Activated naive CD4-positive, alpha-beta T cell treated with anti-CD3 and anti-CD28 coated beads, Interleukin-2, amount 50 U/mL, for 16 hours (primary cell): ENCODE measurements at regions not wholly inside any gene's neighbourhood (a gene's known extent, or its start where the extent isn't known, plus 50 kb on each side); places are given as distances from the start of the nearest gene placed in this dataset.
"Not testable (repeated sequence)": the region's sequence is repeated elsewhere in the genome, so short reads cannot be mapped to it uniquely, and the experiment has no call there.

Source experiments
- DNase-seq: peaks from one replicate; pipeline ENCODE4 v3.0.0-alpha.2; 2020

GRCh38 chr7:410395-410910 lies 109.2 kb downstream of the PDGFA start:
- no peak for DNase-seq

GRCh38 chr7:411116-411515 lies 108.5 kb downstream of the PDGFA start:
- DNase-seq = not testable (repeated sequence)

- no peak for DNase-seq
These were observed 107.9 kb downstream of the PDGFA start for GRCh38 chr7:411677-412312.

- no peak for DNase-seq
These were observed 107.3 kb downstream of the PDGFA start for GRCh38 chr7:412313-412710.

GRCh38 chr7:414681-415560 lies 104.7 kb downstream of the PDGFA start:
- no peak for DNase-seq

- no peak for DNase-seq
These were observed 103.8 kb downstream of the PDGFA start for GRCh38 chr7:415646-416525.

GRCh38 chr7:416761-417624 lies 102.7 kb downstream of the PDGFA start:
- no peak for DNase-seq

GRCh38 chr7:417625-417889 lies 102.1 kb downstream of the PDGFA start:
- no peak for DNase-seq

- no peak for DNase-seq
These were observed 101.6 kb downstream of the PDGFA start for GRCh38 chr7:417973-418601.

- DNase-seq = peak; percentile 1
These were observed 100.9 kb downstream of the PDGFA start for GRCh38 chr7:418636-419280.

GRCh38 chr7:420142-421093 lies 99.2 kb downstream of the PDGFA start:
- DNase-seq = no peak

GRCh38 chr7:421136-421991 lies 98.3 kb downstream of the PDGFA start:
- no peak for DNase-seq

- no peak for DNase-seq
These were observed 97.3 kb downstream of the PDGFA start for GRCh38 chr7:422191-422885.

- DNase-seq = no peak
These were observed 96.8 kb downstream of the PDGFA start for GRCh38 chr7:422886-423225.

- no peak for DNase-seq
These were observed 96.1 kb downstream of the PDGFA start for GRCh38 chr7:423312-424260.

- DNase-seq = no peak
These were observed 95.2 kb downstream of the PDGFA start for GRCh38 chr7:424301-424935.
